Esophagus muscularis mucosa (tissue), 4 donors: ENCODE measurements at regions not wholly inside any gene's neighbourhood (a gene's known extent, or its start where the extent isn't known, plus 50 kb on each side); places are given as distances from the start of the nearest gene placed in this dataset.

Experiments
- DNase-seq: peaks from one replicate; pipeline ENCODE4 v3.0.0-alpha.2; 2017; ENCODE audit errors: extremely low spot score
- H3K27ac ChIP-seq, 4 donors: fragments of 200-600 bp; sonication (generic); replicated peaks in 1 of 4; 1 replicate in 3 of 4; 2 replicates in 1 of 4; pipeline ENCODE4 v1.5.1; 2016 to 2019; ENCODE audit warnings: mild to moderate bottlenecking in 1 of 4
- H3K27me3 ChIP-seq, 4 donors: fragments of 200-600 bp; sonication (generic); one replicate each; pipeline versions ENCODE4 v1.5.1 to v1.6.0; 2016 to 2019
- H3K36me3 ChIP-seq, 4 donors: fragments of 200-600 bp; sonication (generic); one replicate each; pipeline ENCODE4 v1.5.1; 2016 to 2019
- H3K4me1 ChIP-seq, 4 donors: fragments of 200-600 bp; sonication (generic); one replicate each; pipeline ENCODE4 v1.5.1; 2016 to 2019
- H3K4me3 ChIP-seq, 4 donors: fragments of 200-600 bp; sonication (generic); 1 replicate in 2 of 4; 2 replicates in 2 of 4; pipeline ENCODE4 v1.5.1; 2016 to 2019; ENCODE audit warnings: mild to moderate bottlenecking in 4 of 4, moderate library complexity in 1 of 4
- H3K9me3 ChIP-seq, 4 donors: fragments of 200-600 bp; sonication (generic); 1 replicate in 3 of 4; 2 replicates in 1 of 4; pipeline ENCODE4 v1.5.1; 2016 to 2019
- EP300 ChIP-seq: sonication (generic); formaldehyde crosslinking; IDR thresholded peaks from one replicate; pipeline ENCODE4 v1.6.1; 2017; ENCODE audit warnings: antibody characterized with exemption
- POLR2A ChIP-seq: fragments of 450-650 bp; IDR thresholded peaks from one replicate; pipeline ENCODE4 v1.6.1; 2017; ENCODE audit warnings: antibody characterized with exemption, moderate library complexity, mild to moderate bottlenecking, low read depth
- POLR2AphosphoS5 ChIP-seq, 2 donors: sonication (generic); formaldehyde crosslinking; IDR thresholded peaks; one replicate each; pipeline ENCODE4 v1.6.1; 2017; ENCODE audit warnings: antibody characterized with exemption in 2 of 2
- WGBS: methylation state at CpG from one replicate; pipeline ENCODE4 v1.1.5; 2018; 5-methylcytosine and 5-hydroxymethylcytosine counted together
- intact Hi-C: fragments of 100-400 bp; cut with DNase I; formaldehyde crosslinking; loops from one replicate; pipeline ENCODE4 v1.15.1; 2023
- TF ChIP-seq, protein P1 (sequence below), 3 experiments: fragments of 200-600 bp in 2 of 3; fragments of 450-650 bp in 1 of 3; sonication (generic) in 2 of 3; IDR thresholded peaks; one replicate each; pipeline ENCODE4 v1.5.1; 2017 to 2019; ENCODE audit warnings: antibody characterized with exemption in 3 of 3, mild to moderate bottlenecking in 2 of 3, moderate library complexity in 1 of 3

- WGBS: 83% methylated on average over 3 of the region's 3 CpGs
- intact Hi-C loops: no loop called here
- TF ChIP-seq EP300 (no peak), POLR2A (no peak), POLR2AphosphoS5 (IDR thresholded peaks at IDR 0.05) (no peak)
- TF ChIP-seq, protein P1, sequence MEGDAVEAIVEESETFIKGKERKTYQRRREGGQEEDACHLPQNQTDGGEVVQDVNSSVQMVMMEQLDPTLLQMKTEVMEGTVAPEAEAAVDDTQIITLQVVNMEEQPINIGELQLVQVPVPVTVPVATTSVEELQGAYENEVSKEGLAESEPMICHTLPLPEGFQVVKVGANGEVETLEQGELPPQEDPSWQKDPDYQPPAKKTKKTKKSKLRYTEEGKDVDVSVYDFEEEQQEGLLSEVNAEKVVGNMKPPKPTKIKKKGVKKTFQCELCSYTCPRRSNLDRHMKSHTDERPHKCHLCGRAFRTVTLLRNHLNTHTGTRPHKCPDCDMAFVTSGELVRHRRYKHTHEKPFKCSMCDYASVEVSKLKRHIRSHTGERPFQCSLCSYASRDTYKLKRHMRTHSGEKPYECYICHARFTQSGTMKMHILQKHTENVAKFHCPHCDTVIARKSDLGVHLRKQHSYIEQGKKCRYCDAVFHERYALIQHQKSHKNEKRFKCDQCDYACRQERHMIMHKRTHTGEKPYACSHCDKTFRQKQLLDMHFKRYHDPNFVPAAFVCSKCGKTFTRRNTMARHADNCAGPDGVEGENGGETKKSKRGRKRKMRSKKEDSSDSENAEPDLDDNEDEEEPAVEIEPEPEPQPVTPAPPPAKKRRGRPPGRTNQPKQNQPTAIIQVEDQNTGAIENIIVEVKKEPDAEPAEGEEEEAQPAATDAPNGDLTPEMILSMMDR (IDR thresholded peaks at IDR 0.05): no peak
- H3K4me1 ChIP-seq: no peaks in the 10 kb centered on the region
- no peak overlapping the region for H3K27ac ChIP-seq
- H3K4me3 ChIP-seq: no peak overlapping the region
- no peaks in the 10 kb centered on the region for H3K9me3 ChIP-seq
- no peak for DNase-seq
- no peaks in the 10 kb centered on the region for H3K27me3 ChIP-seq
- H3K36me3 ChIP-seq: no peaks in the 10 kb centered on the region
Observed at GRCh38 chr9:115633104-115633503, 515.1 kb upstream of the TNC start.

DNA sequence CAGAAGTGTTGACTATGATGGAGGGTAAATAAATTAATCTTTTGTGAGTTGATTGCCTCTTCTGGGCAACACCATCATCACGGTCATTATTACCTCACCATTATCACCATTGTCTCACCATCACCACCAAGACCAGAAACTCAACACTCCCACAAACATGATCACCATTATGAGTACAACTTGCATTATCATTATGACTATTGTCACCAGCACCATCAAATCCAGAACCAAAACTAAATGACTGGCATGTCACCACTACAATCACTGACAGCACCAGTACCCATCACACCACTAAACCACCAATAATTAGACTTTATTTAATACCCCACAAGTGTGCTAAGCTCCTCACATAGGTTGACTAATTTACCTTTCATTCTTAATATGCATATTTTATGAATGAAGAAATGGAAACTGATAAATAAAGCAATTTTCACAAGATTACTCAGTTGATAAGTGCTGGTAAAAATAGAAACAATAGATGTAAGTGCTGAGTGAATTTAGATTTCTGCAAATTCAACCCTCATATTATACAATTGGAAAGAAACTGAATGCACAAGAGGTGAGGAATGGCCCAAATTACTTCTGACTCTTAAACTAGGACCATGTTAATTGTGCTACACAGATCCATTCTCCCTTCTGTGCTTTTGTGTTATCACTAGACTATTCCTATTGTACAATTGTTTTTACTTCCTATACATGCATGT lies 517.8 kb upstream of the PAPPA start:
- 89% methylated on average over 1 of the region's 1 CpG for WGBS

GRCh38 chr9:115636596-115636995 lies 517.0 kb upstream of the PAPPA start:
- Histone ChIP-seq H3K27me3 (no peaks in the 10 kb centered on the region), H3K9me3 (no peaks in the 10 kb centered on the region), H3K27ac (no peak overlapping the region), H3K36me3 (no peaks in the 10 kb centered on the region), H3K4me1 (no peaks in the 10 kb centered on the region), H3K4me3 (no peak overlapping the region)
- TF ChIP-seq, protein P1 (IDR thresholded peaks at IDR 0.05): no peak
- TF ChIP-seq POLR2AphosphoS5 (IDR thresholded peaks at IDR 0.05) (no peak), EP300 (no peak), POLR2A (no peak)
- no peak for DNase-seq
- intact Hi-C loops: no loop called here
- WGBS: 71% methylated on average over 4 of the region's 4 CpGs

More for the DNA sequence above, 517.8 kb upstream of the PAPPA start:
- no peaks in the 10 kb centered on the region for H3K36me3 ChIP-seq
- no peaks in the 10 kb centered on the region for H3K9me3 ChIP-seq
- H3K4me3 ChIP-seq: no peak overlapping the region
- intact Hi-C loops: no loop called here
- H3K4me1 ChIP-seq: no peaks in the 10 kb centered on the region
- no peak overlapping the region for H3K27ac ChIP-seq
- DNase-seq: no peak
- H3K27me3 ChIP-seq: no peaks in the 10 kb centered on the region
- TF ChIP-seq POLR2AphosphoS5 (IDR thresholded peaks at IDR 0.05) (no peak), EP300 (no peak), POLR2A (no peak)

GRCh38 chr9:115637661-115638060 lies 515.9 kb upstream of the PAPPA start:
- no peaks in the 10 kb centered on the region for H3K4me1 ChIP-seq
- no peaks in the 10 kb centered on the region for H3K27me3 ChIP-seq
- no peak overlapping the region for H3K4me3 ChIP-seq
- intact Hi-C loops: no loop called here
- H3K27ac ChIP-seq: no peak overlapping the region
- H3K36me3 ChIP-seq: no peaks in the 10 kb centered on the region
- TF ChIP-seq POLR2A (no peak), EP300 (no peak), POLR2AphosphoS5 (IDR thresholded peaks at IDR 0.05) (no peak)
- TF ChIP-seq, protein P1 (IDR thresholded peaks at IDR 0.05): no peak
- no peaks in the 10 kb centered on the region for H3K9me3 ChIP-seq
- DNase-seq: no peak

GRCh38 chr9:115640887-115641286 lies 512.7 kb upstream of the PAPPA start:
- no peak overlapping the region for H3K27ac ChIP-seq
- H3K4me1 ChIP-seq: no peaks in the 10 kb centered on the region
- TF ChIP-seq POLR2AphosphoS5 (IDR thresholded peaks at IDR 0.05) (no peak), POLR2A (no peak), EP300 (no peak)
- TF ChIP-seq, protein P1 (IDR thresholded peaks at IDR 0.05): no peak
- no peaks in the 10 kb centered on the region for H3K36me3 ChIP-seq
- no peak overlapping the region for H3K4me3 ChIP-seq
- 85% methylated on average over 2 of the region's 2 CpGs for WGBS
- H3K9me3 ChIP-seq: no peaks in the 10 kb centered on the region
- intact Hi-C loops: no loop called here
- H3K27me3 ChIP-seq: no peaks in the 10 kb centered on the region
- no peak for DNase-seq
